NCI-H226 (cell line): ENCODE measurements at regions not wholly inside any gene's neighbourhood (a gene's known extent, or its start where the extent isn't known, plus 50 kb on each side); places are given as distances from the start of the nearest gene placed in this dataset.
A peak's percentile ranks its signal among the peaks of the same experiment; 100 is the strongest.
"Not testable (repeated sequence)": the region's sequence is repeated elsewhere in the genome, so short reads cannot be mapped to it uniquely, and the experiment has no call there.

Source experiments
- DNase-seq: peaks from one replicate; pipeline ENCODE4 v3.0.0-alpha.2; 2015

DNA sequence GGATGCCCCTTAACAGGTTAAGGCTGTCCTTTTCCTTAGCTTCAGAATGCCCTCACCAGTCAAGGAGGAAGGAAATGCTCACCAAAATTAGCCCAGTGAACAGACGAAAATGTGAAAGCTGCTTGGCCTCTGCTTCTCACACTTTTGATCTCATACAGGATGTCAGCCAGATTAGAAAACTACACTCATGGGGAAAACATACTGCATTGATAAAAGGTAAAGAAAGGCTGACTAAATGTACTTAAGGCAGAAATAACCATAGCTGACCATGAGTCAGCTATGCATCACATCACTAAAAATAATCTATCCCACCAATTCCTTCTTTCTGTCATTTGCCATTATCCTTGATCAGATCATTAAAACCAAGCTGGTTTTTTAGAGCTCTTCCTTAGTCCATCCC is 198.4 kb upstream of the TENT5A start:
- peak; percentile 68 for DNase-seq

DNA sequence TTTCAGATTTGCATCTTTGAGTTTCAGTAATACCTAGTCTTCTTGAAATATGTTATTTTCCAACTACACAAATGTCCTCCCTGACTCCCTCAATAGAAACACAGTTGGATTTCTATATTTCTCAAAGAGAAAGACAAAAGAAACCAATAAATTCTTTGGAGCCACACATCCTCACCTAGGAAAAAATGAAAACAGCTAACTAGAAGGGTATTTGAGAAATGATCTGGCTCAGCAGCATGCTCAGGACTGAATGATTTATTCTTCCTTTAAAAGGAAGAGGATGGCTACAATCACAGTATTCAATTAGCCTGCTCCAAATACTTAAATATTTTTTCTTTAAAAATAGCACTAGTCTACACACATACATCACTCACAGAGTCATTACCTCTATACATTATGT is 196.4 kb upstream of the TENT5A start:
- no peak for DNase-seq

GRCh38 chr6:81948196-81948595 is 195.7 kb upstream of the TENT5A start:
- not testable (repeated sequence) for DNase-seq

DNA sequence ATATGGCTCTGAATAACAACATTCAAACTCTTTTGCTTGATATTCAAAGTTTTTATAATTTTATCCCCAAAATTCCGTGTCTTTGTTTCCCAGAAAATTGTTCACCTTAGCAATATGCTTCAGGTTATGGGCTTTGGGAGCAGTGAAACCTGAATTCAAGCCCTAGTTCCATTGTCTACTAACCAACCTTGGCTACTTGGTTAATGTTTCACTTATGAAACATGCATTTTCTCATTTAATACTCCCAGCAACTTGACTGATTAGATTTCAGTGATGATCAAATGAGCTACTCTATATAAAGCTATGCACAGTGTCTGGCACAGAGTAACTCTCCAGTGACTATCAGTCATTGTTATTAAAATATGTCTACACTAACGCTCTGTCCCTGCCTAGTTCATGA is 192.2 kb upstream of the TENT5A start:
- DNase-seq, result no peak

DNA sequence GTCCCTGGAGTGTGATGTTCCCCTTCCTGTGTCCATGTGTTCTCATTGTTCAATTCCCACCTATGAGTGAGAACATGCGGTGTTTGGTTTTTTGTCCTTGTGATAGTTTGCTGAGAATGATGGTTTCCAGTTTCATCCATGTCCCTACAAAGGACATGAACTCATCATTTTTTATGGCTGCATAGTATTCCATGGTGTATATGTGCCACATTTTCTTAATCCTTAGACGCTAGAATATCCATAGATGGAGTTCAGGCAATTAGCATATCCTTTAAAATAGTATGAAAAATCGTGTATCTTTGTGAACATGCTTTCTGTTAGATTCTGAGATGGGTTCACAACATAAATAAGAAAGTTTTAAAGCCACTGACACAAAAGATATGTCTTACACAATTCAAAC is 190.4 kb upstream of the TENT5A start:
- not testable (repeated sequence) for DNase-seq

DNA sequence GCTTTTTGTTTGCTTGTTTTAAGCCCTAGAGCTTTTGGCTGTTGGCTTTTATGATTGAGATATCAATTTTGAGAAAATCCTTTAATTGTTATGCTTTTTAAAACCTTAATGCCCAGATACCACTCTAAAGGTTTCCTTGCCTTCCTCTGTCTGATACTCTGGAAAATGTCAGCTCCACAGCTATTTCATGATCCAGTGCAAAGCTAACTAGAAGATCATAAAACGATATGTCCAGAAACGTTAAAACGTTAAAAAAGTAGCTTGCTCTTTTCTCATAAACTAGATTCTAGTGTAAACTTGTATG is 189.5 kb upstream of the TENT5A start:
- DNase-seq, result no peak

GRCh38 chr6:81940451-81940985 is 188.0 kb upstream of the TENT5A start:
- no peak for DNase-seq

DNA sequence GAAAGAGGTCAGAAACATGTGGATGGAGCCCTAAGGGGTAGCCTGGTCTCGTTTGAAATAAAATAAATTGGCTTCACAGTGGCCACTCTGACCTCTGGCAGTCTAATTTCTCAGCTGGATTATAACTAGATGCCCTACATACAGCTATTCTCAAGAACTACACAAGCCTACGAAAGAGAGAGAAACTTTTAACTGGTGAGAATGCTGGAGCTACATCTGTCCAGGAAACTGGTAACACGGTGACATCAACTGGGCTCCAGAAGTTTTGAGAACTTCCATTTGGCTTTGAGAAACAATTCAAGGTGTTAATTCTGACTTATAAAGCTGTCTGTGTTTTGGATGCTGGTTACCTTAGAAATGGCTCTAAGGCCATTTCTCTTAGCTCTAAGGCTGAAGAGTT is 187.3 kb upstream of the TENT5A start:
- DNase-seq, result peak; percentile 6

- peak; percentile 67 for DNase-seq
Measured at GRCh38 chr6:81938991-81939732, 186.7 kb upstream of the TENT5A start.

GRCh38 chr6:81938014-81938856 is 185.8 kb upstream of the TENT5A start:
- DNase-seq, result peak; percentile 85

- DNase-seq, result no peak
Measured at GRCh38 chr6:81937296-81937937, 184.9 kb upstream of the TENT5A start.

DNA sequence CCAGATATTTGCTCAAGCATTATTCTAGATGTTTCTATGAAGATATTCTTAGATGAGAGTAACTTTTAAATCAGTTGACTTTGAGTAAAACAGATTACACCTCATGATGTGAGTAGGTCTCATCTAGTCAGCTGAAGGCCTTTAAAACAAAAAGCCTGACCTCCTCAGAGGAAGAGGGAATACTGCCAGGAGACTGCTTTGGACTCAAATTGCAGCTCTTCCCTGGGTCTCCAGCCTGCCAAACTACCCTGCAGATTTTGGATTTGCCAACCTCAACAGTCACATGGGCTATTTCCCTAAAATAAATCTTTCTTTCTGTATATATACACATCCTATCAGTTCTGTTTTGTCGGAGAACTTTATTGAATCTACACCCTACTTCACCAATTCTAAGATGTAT is 182.5 kb upstream of the TENT5A start:
- DNase-seq, result no peak

GRCh38 chr6:81933608-81934051 is 181.1 kb upstream of the TENT5A start:
- no peak for DNase-seq

DNA sequence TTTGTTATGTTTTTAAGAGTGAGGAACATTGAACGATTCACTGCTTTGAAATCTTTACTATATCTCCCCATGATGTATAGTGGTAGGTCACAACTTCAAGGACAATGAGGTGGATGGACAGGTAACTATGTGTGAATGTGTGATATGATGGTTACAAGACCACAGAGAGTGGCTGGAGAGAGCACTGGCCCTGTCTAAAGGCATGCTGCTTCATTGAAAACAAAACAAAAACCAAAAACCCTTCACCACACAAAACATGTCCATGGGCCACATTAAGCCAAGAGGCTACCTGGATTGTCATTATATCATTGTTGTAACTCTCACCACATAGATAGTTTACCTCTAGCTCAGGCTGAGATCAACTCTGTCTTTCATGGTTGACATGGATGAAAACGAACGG is 180.6 kb upstream of the TENT5A start:
- no peak for DNase-seq

- not testable (repeated sequence) for DNase-seq
Measured at GRCh38 chr6:81932448-81932847, 180.0 kb upstream of the TENT5A start.

GRCh38 chr6:81929828-81930227 is 177.3 kb upstream of the TENT5A start:
- peak; percentile 85 for DNase-seq

DNA sequence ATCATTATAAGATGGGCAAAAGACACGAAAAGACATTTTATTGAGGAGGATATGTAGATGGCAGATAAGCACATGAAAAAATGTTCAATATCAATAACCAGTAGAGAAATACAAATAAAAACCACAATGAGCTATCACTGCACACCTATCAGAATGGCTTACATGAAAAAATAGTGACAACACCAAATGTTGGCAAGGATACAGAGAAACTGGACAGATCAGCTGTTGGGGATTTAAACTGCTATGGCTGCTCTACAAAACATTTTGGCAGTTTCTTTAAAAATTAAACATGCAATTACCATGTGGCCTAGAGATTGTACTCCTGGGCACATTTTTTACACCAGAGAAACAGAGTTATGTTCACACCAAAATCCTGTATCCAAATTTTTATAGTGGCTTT is 172.7 kb upstream of the TENT5A start:
- DNase-seq, result no peak

- DNase-seq, result no peak
Measured at GRCh38 chr6:81909981-81910900, 157.8 kb upstream of the TENT5A start.

GRCh38 chr6:81909162-81909561 is 156.7 kb upstream of the TENT5A start:
- no peak for DNase-seq

DNA sequence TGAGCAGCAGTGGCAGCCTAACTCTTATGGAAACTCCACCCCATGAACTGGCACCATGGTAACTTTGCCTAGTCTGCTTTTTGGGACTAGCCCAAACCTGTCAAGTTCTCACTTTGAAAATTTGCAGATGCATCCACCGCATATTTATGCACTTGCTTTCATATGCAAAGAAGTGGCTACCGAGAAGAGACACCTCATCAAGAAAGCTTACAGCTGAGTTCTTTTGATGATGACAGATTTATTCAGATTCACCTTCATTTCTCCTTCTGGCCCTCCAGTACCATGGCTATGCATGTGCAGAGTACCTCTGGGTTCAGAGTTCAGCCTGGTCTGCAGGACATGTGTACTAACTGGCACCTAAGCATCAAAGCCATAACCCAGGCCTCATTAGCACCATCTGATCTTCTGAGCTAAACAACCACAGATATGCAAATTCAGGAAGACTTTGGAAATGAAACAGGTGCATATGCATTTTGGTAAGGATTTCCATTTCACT is 154.3 kb upstream of the TENT5A start:
- no peak for DNase-seq

DNA sequence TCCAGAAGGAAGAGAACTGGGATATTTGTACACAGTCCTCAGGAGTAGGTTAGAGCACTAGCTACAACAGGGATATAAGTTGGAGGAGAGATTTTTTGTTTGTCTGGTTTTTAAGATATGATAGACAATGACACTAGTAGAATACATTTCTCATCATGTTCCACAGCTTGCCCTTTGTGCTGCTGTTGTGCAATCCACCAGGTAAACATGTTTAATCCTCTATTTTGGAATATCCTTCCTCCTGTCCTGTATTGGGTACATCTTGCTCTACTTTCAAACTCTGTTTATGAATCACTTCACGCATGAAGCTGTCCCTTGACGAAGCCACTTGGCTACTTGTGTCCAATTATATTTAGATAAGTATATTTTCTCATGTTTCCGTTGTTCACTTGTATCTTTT is 153.6 kb upstream of the TENT5A start:
- no peak for DNase-seq

DNA sequence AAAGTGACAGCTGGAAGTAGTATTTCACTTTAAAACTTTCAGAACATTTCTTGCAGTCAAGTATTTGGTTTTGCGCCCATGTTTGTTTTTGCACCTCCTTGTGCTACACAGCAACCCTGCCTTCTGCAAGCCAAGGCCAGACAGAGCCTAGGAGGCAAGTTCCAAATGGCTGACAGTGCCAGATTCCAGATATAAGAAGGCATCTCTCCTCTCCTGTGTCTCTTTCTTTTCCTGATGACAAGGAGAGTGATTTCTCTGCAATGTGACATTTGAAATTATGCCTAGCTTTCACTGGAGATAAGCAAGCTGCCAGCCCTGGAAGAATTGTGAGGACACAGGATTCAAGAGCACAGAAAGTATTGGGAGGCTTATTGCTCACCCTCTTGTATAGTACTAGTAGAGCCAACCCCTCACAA is 149.1 kb upstream of the TENT5A start:
- no peak for DNase-seq
